ENCODE measurements at regions not wholly inside any gene's neighbourhood (a gene's known extent, or its start where the extent isn't known, plus 50 kb on each side); places are given as distances from the start of the nearest gene placed in this dataset.

- Histone ChIP-seq H3K9me3 (ENCODE audit: control insufficient read depth, insufficient read depth, low read depth, low read length) (no peaks in the 10 kb centered on the region), H3K27ac (ENCODE audit: low read length) (no peak overlapping the region), H3K27me3 (ENCODE audit: control insufficient read depth, insufficient read depth, low read length) (no peaks in the 10 kb centered on the region), H3K4me3 (ENCODE audit: low read depth in 2 of 2, low read length in 2 of 2) (no peak overlapping the region), H3K36me3 (ENCODE audit: control insufficient read depth, insufficient read depth, low read length) (no peaks in the 10 kb centered on the region), H3K4me1 (ENCODE audit: control insufficient read depth, insufficient read depth, low read length) (no peaks in the 10 kb centered on the region)
- POLR2A ChIA-PET = no interaction called here
- DNase-seq (ENCODE audit: low read depth, low spot score) = no peak
- in situ Hi-C loops (cut with HindIII; ENCODE audit: low pct_unique_long_range_greater_than_20kb, low sequenced_read_pairs) (no loop called here), intact Hi-C loops (cut with micrococcal nuclease; ENCODE audit: unreplicated experiment) (no loop called here)
- TF ChIP-seq, protein P1, sequence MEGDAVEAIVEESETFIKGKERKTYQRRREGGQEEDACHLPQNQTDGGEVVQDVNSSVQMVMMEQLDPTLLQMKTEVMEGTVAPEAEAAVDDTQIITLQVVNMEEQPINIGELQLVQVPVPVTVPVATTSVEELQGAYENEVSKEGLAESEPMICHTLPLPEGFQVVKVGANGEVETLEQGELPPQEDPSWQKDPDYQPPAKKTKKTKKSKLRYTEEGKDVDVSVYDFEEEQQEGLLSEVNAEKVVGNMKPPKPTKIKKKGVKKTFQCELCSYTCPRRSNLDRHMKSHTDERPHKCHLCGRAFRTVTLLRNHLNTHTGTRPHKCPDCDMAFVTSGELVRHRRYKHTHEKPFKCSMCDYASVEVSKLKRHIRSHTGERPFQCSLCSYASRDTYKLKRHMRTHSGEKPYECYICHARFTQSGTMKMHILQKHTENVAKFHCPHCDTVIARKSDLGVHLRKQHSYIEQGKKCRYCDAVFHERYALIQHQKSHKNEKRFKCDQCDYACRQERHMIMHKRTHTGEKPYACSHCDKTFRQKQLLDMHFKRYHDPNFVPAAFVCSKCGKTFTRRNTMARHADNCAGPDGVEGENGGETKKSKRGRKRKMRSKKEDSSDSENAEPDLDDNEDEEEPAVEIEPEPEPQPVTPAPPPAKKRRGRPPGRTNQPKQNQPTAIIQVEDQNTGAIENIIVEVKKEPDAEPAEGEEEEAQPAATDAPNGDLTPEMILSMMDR (IDR thresholded peaks at IDR 0.05) = no peak
- no peak for TF ChIP-seq TCF7L2 (IDR thresholded peaks at IDR 0.05; ENCODE audit: low read depth, low read length)
- TF ChIP-seq POLR2AphosphoS5 (IDR thresholded peaks at IDR 0.05; ENCODE audit: low read depth, low read length) = no peak
- TF ChIP-seq SIN3A (IDR thresholded peaks at IDR 0.05; ENCODE audit: borderline replicate concordance, insufficient read depth, low read depth, low read length) = no peak
- TF ChIP-seq, protein P2, sequence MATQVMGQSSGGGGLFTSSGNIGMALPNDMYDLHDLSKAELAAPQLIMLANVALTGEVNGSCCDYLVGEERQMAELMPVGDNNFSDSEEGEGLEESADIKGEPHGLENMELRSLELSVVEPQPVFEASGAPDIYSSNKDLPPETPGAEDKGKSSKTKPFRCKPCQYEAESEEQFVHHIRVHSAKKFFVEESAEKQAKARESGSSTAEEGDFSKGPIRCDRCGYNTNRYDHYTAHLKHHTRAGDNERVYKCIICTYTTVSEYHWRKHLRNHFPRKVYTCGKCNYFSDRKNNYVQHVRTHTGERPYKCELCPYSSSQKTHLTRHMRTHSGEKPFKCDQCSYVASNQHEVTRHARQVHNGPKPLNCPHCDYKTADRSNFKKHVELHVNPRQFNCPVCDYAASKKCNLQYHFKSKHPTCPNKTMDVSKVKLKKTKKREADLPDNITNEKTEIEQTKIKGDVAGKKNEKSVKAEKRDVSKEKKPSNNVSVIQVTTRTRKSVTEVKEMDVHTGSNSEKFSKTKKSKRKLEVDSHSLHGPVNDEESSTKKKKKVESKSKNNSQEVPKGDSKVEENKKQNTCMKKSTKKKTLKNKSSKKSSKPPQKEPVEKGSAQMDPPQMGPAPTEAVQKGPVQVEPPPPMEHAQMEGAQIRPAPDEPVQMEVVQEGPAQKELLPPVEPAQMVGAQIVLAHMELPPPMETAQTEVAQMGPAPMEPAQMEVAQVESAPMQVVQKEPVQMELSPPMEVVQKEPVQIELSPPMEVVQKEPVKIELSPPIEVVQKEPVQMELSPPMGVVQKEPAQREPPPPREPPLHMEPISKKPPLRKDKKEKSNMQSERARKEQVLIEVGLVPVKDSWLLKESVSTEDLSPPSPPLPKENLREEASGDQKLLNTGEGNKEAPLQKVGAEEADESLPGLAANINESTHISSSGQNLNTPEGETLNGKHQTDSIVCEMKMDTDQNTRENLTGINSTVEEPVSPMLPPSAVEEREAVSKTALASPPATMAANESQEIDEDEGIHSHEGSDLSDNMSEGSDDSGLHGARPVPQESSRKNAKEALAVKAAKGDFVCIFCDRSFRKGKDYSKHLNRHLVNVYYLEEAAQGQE (IDR thresholded peaks at IDR 0.05; ENCODE audit: insufficient read depth in 1 of 2, low read depth in 2 of 2, low read length in 1 of 2) = no peak
- ATAC-seq = no peak
- no TSS peak for BruUV-seq (replicated peaks)
- CTCF ChIA-PET = no interaction called here
These were observed 517.9 kb upstream of the MARCKS start for GRCh38 chr6:113339209-113339608.

DNA sequence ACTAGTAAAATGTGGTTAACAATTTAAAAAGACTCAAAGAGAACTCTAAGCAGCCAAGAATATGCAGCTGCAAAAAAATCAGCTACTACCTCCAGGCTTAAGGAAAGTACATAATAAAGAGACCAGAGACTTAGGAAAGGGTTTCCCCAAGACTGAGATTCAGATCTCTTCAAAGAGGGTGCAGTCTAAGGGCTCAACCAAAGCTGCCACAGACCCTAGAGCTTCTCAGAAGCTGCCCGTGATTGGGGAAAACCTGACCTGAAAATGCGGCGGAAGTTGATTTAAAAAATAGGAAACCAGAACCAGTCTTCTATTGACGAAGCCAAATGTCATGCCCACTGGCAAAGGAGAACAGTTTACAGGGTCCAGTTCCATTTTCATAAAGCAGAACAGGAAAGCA, 516.8 kb upstream of the MARCKS start:
- in situ Hi-C loops (cut with HindIII; ENCODE audit: low pct_unique_long_range_greater_than_20kb, low sequenced_read_pairs) = no loop called here

More for the DNA sequence above, 516.8 kb upstream of the MARCKS start:
- Histone ChIP-seq H3K9me3 (ENCODE audit: control insufficient read depth, insufficient read depth, low read depth, low read length) (no peaks in the 10 kb centered on the region), H3K27ac (ENCODE audit: low read length) (no peak overlapping the region), H3K36me3 (ENCODE audit: control insufficient read depth, insufficient read depth, low read length) (no peaks in the 10 kb centered on the region), H3K4me3 (ENCODE audit: low read depth in 2 of 2, low read length in 2 of 2) (no peak overlapping the region), H3K27me3 (ENCODE audit: control insufficient read depth, insufficient read depth, low read length) (no peaks in the 10 kb centered on the region), H3K4me1 (ENCODE audit: control insufficient read depth, insufficient read depth, low read length) (no peaks in the 10 kb centered on the region)
- no peak for ATAC-seq
- TF ChIP-seq SIN3A (IDR thresholded peaks at IDR 0.05; ENCODE audit: borderline replicate concordance, insufficient read depth, low read depth, low read length) (no peak), POLR2AphosphoS5 (IDR thresholded peaks at IDR 0.05; ENCODE audit: low read depth, low read length) (no peak), TCF7L2 (IDR thresholded peaks at IDR 0.05; ENCODE audit: low read depth, low read length) (no peak)
- TF ChIP-seq, protein P2 (IDR thresholded peaks at IDR 0.05; ENCODE audit: insufficient read depth in 1 of 2, low read depth in 2 of 2, low read length in 1 of 2) = no peak
- TF ChIP-seq, protein P1 (IDR thresholded peaks at IDR 0.05) = no peak
- ChIA-PET CTCF (no interaction called here), POLR2A (interaction anchor here (0.6 kb wide), 1 partner anchor 569 kb away, joined by 3 read pairs; no protein-coding TSS in a partner anchor)
- BruUV-seq (replicated peaks) = no TSS peak
- intact Hi-C loops (cut with micrococcal nuclease; ENCODE audit: unreplicated experiment) = no loop called here
- DNase-seq (ENCODE audit: low read depth, low spot score) = no peak
